Osteoblast (primary cell): ENCODE measurements at regions not wholly inside any gene's neighbourhood (a gene's known extent, or its start where the extent isn't known, plus 50 kb on each side); places are given as distances from the start of the nearest gene placed in this dataset.

ENCODE experiments used
- DNase-seq: peaks from one replicate; pipeline ENCODE4 v3.0.0; 2011; ENCODE audit warnings: low spot score, mixed read lengths; ENCODE audit not compliant: insufficient read length; ENCODE audit errors: missing footprints
- H2AFZ ChIP-seq: 2 replicates; pipeline ENCODE4 v1.6.0; 2011; ENCODE audit warnings: mild to moderate bottlenecking, low read length
- H3K27ac ChIP-seq: 2 replicates; pipeline ENCODE4 v1.5.1; 2011; ENCODE audit warnings: mild to moderate bottlenecking, low read depth, low read length, moderate library complexity
- H3K27me3 ChIP-seq: 2 replicates; pipeline ENCODE4 v1.6.0; 2012; ENCODE audit warnings: mild to moderate bottlenecking, control low read depth, inconsistent platforms, low read length, moderate library complexity; ENCODE audit not compliant: insufficient read depth
- H3K36me3 ChIP-seq: 2 replicates; pipeline ENCODE4 v1.5.1; 2011; ENCODE audit warnings: mild to moderate bottlenecking, low read length, control low read depth, moderate library complexity; ENCODE audit not compliant: insufficient read depth
- H3K4me1 ChIP-seq: 2 replicates; pipeline ENCODE4 v1.5.1; 2011; ENCODE audit warnings: mild to moderate bottlenecking, low read length, control low read depth, moderate library complexity; ENCODE audit not compliant: insufficient read depth
- H3K4me2 ChIP-seq: 2 replicates; pipeline ENCODE4 v1.6.0; 2011; ENCODE audit warnings: mild to moderate bottlenecking, low read length; ENCODE audit not compliant: insufficient read depth
- H3K4me3 ChIP-seq: fragments of 200-600 bp; sonication (generic); 3 replicates; pipeline ENCODE4 v1.5.1; 2012; ENCODE audit warnings: mild to moderate bottlenecking, low read length, inconsistent platforms; ENCODE audit not compliant: insufficient read depth
- H3K79me2 ChIP-seq: 2 replicates; pipeline ENCODE4 v1.6.0; 2012; ENCODE audit warnings: mild to moderate bottlenecking, low read length, control low read depth, inconsistent platforms; ENCODE audit not compliant: insufficient read depth
- H3K9me3 ChIP-seq: 2 replicates; pipeline ENCODE4 v1.5.1; 2011; ENCODE audit warnings: low read depth, low read length, control low read depth
- H4K20me1 ChIP-seq: 2 replicates; pipeline ENCODE4 v1.6.0; 2012; ENCODE audit warnings: mild to moderate bottlenecking, low read length, control low read depth; ENCODE audit not compliant: insufficient read depth
- TF ChIP-seq, protein P1 (sequence below): IDR thresholded peaks from 2 replicates; pipeline ENCODE4 v1.5.1; 2011; ENCODE audit warnings: mild to moderate bottlenecking, low read depth, low read length, moderate library complexity; ENCODE audit errors: extremely low read depth

DNA sequence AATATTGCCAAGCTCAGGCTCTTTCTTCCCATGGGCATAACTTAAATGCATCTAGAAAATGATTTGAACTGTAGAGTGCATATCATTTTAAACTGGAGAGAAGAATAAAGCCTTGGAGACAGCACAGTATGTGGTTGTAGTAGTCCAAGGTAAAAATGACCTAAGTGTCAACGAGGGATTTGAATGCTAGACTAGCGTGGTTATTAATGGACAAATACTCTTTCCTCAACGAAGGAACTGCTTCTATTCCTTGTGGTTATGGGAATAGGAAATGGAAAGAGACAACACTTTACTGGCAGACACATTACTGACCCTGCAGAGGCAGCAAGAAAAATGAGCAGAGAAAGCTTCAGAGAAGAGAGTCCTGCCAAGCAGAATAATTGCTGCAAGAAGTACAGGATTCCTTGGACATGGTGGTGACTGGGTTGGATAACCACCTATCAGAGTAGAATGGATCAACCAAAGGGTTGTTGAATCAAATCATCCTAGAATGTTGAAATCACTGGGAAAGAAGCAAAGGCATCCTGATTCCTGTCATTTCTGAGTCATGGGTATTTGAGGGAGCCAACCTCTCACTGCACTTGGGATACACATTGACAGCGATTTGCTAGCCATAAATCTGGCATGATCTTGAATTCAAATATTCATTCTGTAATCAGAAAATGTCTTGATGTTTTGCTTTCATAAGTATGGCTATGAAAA is 258.1 kb upstream of the EPHA7 start:
- Histone ChIP-seq H3K27ac (no peak overlapping the region), H3K4me3 (no peak overlapping the region), H2AFZ (no peak overlapping the region), H3K36me3 (no peaks in the 10 kb centered on the region), H3K9me3 (peaks cover 4% of the 10 kb centered on the region), H3K4me1 (no peaks in the 10 kb centered on the region), H3K27me3 (no peaks in the 10 kb centered on the region), H3K4me2 (no peak overlapping the region), H4K20me1 (no peaks in the 10 kb centered on the region), H3K79me2 (no peaks in the 10 kb centered on the region)
- no peak for DNase-seq
- TF ChIP-seq, protein P1, sequence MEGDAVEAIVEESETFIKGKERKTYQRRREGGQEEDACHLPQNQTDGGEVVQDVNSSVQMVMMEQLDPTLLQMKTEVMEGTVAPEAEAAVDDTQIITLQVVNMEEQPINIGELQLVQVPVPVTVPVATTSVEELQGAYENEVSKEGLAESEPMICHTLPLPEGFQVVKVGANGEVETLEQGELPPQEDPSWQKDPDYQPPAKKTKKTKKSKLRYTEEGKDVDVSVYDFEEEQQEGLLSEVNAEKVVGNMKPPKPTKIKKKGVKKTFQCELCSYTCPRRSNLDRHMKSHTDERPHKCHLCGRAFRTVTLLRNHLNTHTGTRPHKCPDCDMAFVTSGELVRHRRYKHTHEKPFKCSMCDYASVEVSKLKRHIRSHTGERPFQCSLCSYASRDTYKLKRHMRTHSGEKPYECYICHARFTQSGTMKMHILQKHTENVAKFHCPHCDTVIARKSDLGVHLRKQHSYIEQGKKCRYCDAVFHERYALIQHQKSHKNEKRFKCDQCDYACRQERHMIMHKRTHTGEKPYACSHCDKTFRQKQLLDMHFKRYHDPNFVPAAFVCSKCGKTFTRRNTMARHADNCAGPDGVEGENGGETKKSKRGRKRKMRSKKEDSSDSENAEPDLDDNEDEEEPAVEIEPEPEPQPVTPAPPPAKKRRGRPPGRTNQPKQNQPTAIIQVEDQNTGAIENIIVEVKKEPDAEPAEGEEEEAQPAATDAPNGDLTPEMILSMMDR, result no peak

GRCh38 chr6:93676581-93676980 is 257.2 kb upstream of the EPHA7 start:
- H3K4me3 ChIP-seq, result no peak overlapping the region
- no peaks in the 10 kb centered on the region for H3K36me3 ChIP-seq
- TF ChIP-seq, protein P1, result no peak
- H3K79me2 ChIP-seq, result no peaks in the 10 kb centered on the region
- H3K27me3 ChIP-seq, result no peaks in the 10 kb centered on the region
- H2AFZ ChIP-seq, result no peak overlapping the region
- no peak overlapping the region for H3K4me2 ChIP-seq
- DNase-seq, result no peak
- no peaks in the 10 kb centered on the region for H3K4me1 ChIP-seq
- H3K9me3 ChIP-seq, result peaks cover 4% of the 10 kb centered on the region
- H3K27ac ChIP-seq, result no peak overlapping the region
- H4K20me1 ChIP-seq, result no peaks in the 10 kb centered on the region

DNA sequence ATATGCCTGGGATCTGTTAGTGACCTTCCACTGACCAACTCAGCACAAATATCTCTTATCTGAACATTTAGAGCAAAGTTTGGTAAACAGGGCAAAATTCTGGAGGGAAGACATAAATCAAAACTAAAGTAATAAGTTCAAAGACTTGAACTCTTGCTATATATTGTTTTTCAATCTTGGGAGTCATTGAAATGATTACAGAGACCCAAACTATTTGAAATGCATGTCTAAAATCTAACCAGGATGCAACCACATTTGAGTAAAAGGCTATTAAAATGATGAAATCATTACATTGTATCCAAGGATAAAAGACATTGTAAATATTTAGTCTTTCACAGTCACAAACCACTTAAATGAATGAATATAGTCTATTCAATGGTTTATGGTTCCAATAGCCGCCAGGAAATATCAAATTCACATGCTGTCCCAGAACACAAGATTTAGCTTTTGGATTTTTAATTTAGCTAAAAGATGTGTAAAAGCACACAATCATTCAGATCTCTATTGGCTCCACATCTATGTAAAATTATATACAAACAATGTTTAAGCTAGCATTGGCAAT is 256.6 kb upstream of the EPHA7 start:
- Histone ChIP-seq H3K4me1 (no peaks in the 10 kb centered on the region), H3K4me2 (no peak overlapping the region), H3K27me3 (no peaks in the 10 kb centered on the region), H3K4me3 (no peak overlapping the region), H3K9me3 (peaks cover 4% of the 10 kb centered on the region), H3K79me2 (no peaks in the 10 kb centered on the region), H3K27ac (no peak overlapping the region), H2AFZ (no peak overlapping the region), H3K36me3 (no peaks in the 10 kb centered on the region), H4K20me1 (no peaks in the 10 kb centered on the region)
- TF ChIP-seq, protein P1, result no peak
- DNase-seq, result no peak

GRCh38 chr6:93663111-93663510 is 243.8 kb upstream of the EPHA7 start:
- Histone ChIP-seq H3K4me2 (no peak overlapping the region), H3K9me3 (no peaks in the 10 kb centered on the region), H3K36me3 (no peaks in the 10 kb centered on the region), H3K27ac (no peak overlapping the region), H4K20me1 (no peaks in the 10 kb centered on the region), H2AFZ (no peak overlapping the region), H3K4me3 (no peak overlapping the region), H3K4me1 (no peaks in the 10 kb centered on the region), H3K27me3 (no peaks in the 10 kb centered on the region), H3K79me2 (no peaks in the 10 kb centered on the region)
- no peak for DNase-seq
- TF ChIP-seq, protein P1, result no peak
